HG03342 (cell line): ENCODE measurements at regions not wholly inside any gene's neighbourhood (a gene's known extent, or its start where the extent isn't known, plus 50 kb on each side); places are given as distances from the start of the nearest gene placed in this dataset.
"Not testable (repeated sequence)": the region's sequence is repeated elsewhere in the genome, so short reads cannot be mapped to it uniquely, and the experiment has no call there.

Source experiments
- ATAC-seq: cut with Tn5 transposase; IDR thresholded peaks from one replicate; pipeline ENCODE4 v1.9.1; 2021; ENCODE audit warnings: mild to moderate bottlenecking, moderate library complexity; ENCODE audit not compliant: unreplicated experiment

GRCh38 chr3:169029674-169030285, 633.7 kb downstream of the MECOM start:
- ATAC-seq = no peak

GRCh38 chr3:169028716-169029115, 634.8 kb downstream of the MECOM start:
- ATAC-seq = no peak

- ATAC-seq = no peak
These were observed 636.8 kb downstream of the MECOM start for GRCh38 chr3:169026543-169027182.

GRCh38 chr3:169022457-169022856, 641.1 kb downstream of the MECOM start:
- no peak for ATAC-seq

GRCh38 chr3:169020371-169020770, 643.1 kb downstream of the MECOM start:
- no peak for ATAC-seq

GRCh38 chr3:169009453-169009852, 654.1 kb downstream of the MECOM start:
- ATAC-seq = no peak

- no peak for ATAC-seq
These were observed 654.6 kb downstream of the MECOM start for GRCh38 chr3:169008776-169009358.

- ATAC-seq = no peak
These were observed 656.4 kb downstream of the MECOM start for GRCh38 chr3:169007145-169007544.

- ATAC-seq = not testable (repeated sequence)
These were observed 657.1 kb downstream of the MECOM start for GRCh38 chr3:169006398-169006797.

- no peak for ATAC-seq
These were observed 660.8 kb downstream of the MECOM start for GRCh38 chr3:169002689-169003088.

- no peak for ATAC-seq
These were observed 664.7 kb downstream of the MECOM start for GRCh38 chr3:168998792-168999191.

GRCh38 chr3:168997488-168997887, 666.0 kb downstream of the MECOM start:
- ATAC-seq = no peak

- ATAC-seq = no peak
These were observed 666.9 kb downstream of the MECOM start for GRCh38 chr3:168996622-168997021.

GRCh38 chr3:168995129-168995528, 668.4 kb downstream of the MECOM start:
- ATAC-seq = no peak

GRCh38 chr3:168991803-168992202, 671.7 kb downstream of the MECOM start:
- ATAC-seq = no peak

GRCh38 chr3:168990621-168991020, 672.9 kb downstream of the MECOM start:
- no peak for ATAC-seq

- ATAC-seq = no peak
These were observed 673.4 kb downstream of the MECOM start for GRCh38 chr3:168990134-168990533.

GRCh38 chr3:168989396-168989795, 674.1 kb downstream of the MECOM start:
- no peak for ATAC-seq

- ATAC-seq = no peak
These were observed 674.7 kb downstream of the MECOM start for GRCh38 chr3:168988853-168989252.

GRCh38 chr3:168984872-168985271, 678.6 kb downstream of the MECOM start:
- no peak for ATAC-seq

- no peak for ATAC-seq
These were observed 680.5 kb downstream of the MECOM start for GRCh38 chr3:168983046-168983445.

GRCh38 chr3:168981396-168981795, 682.1 kb downstream of the MECOM start:
- no peak for ATAC-seq
